HPDE6-E6E7 (cell line): ENCODE measurements at regions not wholly inside any gene's neighbourhood (a gene's known extent, or its start where the extent isn't known, plus 50 kb on each side); places are given as distances from the start of the nearest gene placed in this dataset.
"Not testable (repeated sequence)": the region's sequence is repeated elsewhere in the genome, so short reads cannot be mapped to it uniquely, and the experiment has no call there.

Experiments
- DNase-seq: peaks from one replicate; pipeline ENCODE4 v3.0.0; 2011; ENCODE audit warnings: missing footprints; ENCODE audit errors: extremely low spot score

GRCh38 chr1:99062192-99062591 is 57.5 kb upstream of the PLPPR5 start:
- no peak for DNase-seq

- DNase-seq = no peak
These were observed 64.5 kb upstream of the PLPPR5 start for GRCh38 chr1:99069146-99069545.

GRCh38 chr1:99078529-99078928 is 73.9 kb upstream of the PLPPR5 start:
- DNase-seq = not testable (repeated sequence)

- no peak for DNase-seq
These were observed 77.7 kb upstream of the PLPPR5 start for GRCh38 chr1:99082366-99082765.

GRCh38 chr1:99083338-99083737 is 78.7 kb upstream of the PLPPR5 start:
- DNase-seq = no peak

GRCh38 chr1:99084562-99084961 is 79.9 kb upstream of the PLPPR5 start:
- DNase-seq = no peak

GRCh38 chr1:99086057-99086456 is 81.4 kb upstream of the PLPPR5 start:
- DNase-seq = no peak

GRCh38 chr1:99098589-99098988 is 93.9 kb upstream of the PLPPR5 start:
- DNase-seq = no peak

- DNase-seq = no peak
These were observed 101.6 kb upstream of the PLPPR5 start for GRCh38 chr1:99106274-99106673.

GRCh38 chr1:99107680-99108079 is 103.0 kb upstream of the PLPPR5 start:
- DNase-seq = no peak

- DNase-seq = no peak
These were observed 105.7 kb upstream of the PLPPR5 start for GRCh38 chr1:99110140-99111041.

- no peak for DNase-seq
These were observed 110.6 kb upstream of the PLPPR5 start for GRCh38 chr1:99115231-99115630.

GRCh38 chr1:99119188-99119587 is 114.5 kb upstream of the PLPPR5 start:
- no peak for DNase-seq

GRCh38 chr1:99122039-99122438 is 117.4 kb upstream of the PLPPR5 start:
- peak; percentile 9 for DNase-seq

- no peak for DNase-seq
These were observed 119.3 kb upstream of the PLPPR5 start for GRCh38 chr1:99123936-99124335.

- no peak for DNase-seq
These were observed 126.9 kb upstream of the PLPPR5 start for GRCh38 chr1:99131546-99131945.

GRCh38 chr1:99133756-99134500 is 129.3 kb upstream of the PLPPR5 start:
- DNase-seq = no peak

- DNase-seq = no peak
These were observed 126.6 kb upstream of the PLPPR4 start for GRCh38 chr1:99137554-99138206.

GRCh38 chr1:99139876-99140275 is 124.4 kb upstream of the PLPPR4 start:
- DNase-seq = no peak

GRCh38 chr1:99146129-99146848 is 118.0 kb upstream of the PLPPR4 start:
- DNase-seq = no peak

GRCh38 chr1:99149952-99150351 is 114.3 kb upstream of the PLPPR4 start:
- no peak for DNase-seq

GRCh38 chr1:99152132-99152531 is 112.2 kb upstream of the PLPPR4 start:
- no peak for DNase-seq
